DMS79 treated with DMSO at 0.1 percent for 48 hours (cell line): ENCODE measurements at regions not wholly inside any gene's neighbourhood (a gene's known extent, or its start where the extent isn't known, plus 50 kb on each side); places are given as distances from the start of the nearest gene placed in this dataset.
A peak's percentile ranks its signal among the peaks of the same experiment; 100 is the strongest.

ENCODE experiments used
- DNase-seq: peaks from one replicate; lab custom pipeline; 2025; lab: John Stamatoyannopoulos, UW

DNA sequence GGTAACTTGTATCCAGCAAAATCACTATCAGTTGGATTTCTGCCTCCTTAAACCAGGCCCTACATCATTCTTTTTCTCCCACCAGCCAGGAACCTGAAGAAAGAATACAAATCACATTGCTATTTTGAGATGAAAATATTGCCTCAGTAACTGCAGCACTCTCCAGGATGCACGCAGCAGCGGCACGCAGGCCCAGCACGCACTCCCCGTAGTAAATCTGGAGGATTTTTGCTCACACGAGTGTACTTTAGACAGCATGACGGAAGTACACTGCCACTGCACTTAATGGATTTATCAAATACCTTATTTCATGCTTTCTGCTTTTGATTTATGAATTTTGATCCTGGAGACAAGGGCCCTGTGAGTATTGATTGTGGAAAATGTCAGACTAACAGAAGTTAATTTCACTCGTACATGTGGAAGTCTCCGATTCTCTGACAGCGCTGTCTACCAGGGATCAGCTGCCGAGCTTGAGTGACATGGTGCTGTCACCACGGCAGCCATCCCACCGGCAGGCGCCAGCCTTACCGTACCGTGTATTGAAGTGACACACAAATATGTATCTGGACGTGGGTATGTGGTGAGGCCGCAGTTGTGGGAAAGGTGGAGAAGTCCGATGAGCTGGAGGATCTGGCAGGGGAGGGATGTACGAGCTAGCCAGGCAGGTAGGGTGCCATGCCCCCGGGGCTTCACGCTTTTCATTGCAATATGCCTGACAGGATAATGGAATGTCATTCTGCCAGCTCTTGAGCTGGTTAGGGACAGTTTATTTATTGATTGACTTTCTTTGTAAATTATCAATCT is 863.7 kb downstream of the GALR1 start:
- no peak for DNase-seq

- no peak for DNase-seq
Measured at GRCh38 chr18:78113940-78114251, 864.2 kb downstream of the GALR1 start.

- no peak for DNase-seq
Measured at GRCh38 chr18:78115896-78116561, 863.6 kb upstream of the SALL3 start.

DNA sequence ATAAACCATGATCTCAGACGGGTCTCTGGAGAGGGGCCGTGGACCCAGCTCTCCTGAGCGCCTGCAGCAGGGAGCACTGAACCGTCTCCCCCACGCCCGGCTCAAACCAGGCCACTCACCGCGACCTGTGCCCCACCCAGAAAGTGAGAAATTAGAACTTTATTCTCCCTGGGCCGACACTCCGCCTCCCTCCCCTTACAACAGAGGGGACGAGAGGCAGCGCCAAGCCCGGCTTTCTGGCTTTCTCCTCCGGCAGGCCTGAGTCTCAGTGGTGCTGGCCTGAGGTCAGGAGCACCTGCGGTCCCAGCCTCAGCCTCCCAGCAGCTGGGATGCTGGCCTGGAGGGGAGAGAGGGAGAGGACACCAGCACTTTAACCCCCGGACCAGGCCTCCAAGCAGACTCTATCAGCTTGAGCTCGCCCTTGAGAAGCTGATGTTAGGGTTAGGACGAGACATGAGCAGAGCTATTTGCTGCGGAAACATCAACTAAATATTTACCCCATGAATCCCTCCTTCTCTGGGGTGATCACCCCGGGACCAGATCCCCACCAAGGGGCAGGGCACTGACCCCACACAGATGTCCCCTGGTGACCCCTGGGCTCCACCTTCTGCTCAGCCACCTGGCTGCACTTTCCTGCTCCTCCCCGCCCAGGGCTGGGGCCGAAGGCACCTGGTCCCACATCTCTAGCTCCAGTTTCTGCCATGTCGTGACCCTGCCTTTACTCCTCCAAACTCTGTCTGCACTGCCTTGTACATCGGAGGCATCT is 856.3 kb upstream of the SALL3 start:
- DNase-seq, result no peak

DNA sequence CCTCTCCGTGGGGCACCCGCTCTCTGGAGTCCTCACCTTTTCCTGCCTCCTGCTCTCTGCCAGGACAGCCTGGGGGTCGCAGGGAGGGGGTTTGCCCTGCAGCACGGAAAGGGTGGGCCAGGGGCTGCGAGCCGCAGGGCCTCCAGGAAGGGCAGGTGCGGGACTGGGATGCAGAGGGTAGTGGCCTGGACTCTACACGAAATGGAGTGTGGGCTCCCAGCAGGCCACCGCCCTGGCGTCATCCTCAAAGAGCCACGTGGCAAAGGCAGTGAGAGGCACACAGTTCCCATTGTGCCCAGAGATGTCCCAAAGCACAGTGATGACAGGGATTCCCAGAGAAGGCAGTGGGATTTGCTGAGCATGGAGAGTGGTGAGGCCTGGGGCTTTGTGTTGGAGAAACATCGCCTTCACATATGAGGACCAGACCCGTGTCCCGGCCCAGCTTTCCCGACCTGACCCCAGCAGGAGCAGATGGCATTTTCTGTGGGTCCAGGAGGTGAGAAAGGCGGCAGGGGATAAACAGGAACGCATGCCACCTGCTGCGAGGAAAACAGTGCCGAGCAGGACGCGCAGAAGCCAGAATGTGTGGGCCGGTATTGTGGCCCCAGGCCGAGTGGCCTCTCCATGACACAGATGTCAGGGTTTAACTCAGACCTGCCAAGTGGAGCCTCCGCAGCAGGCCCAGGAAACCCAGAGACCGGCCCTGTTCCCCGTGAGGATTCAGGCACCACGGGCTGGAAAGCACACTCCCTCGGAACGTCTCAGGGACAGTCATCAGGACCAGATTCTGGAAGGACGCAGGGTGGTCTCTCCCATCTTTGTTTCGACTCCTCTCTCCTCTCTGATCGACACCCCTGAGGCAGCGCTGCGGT is 855.5 kb upstream of the SALL3 start:
- DNase-seq, result no peak

- DNase-seq, result no peak
Measured at GRCh38 chr18:78125206-78125896, 854.3 kb upstream of the SALL3 start.

GRCh38 chr18:78126106-78126505 is 853.5 kb upstream of the SALL3 start:
- no peak for DNase-seq

- no peak for DNase-seq
Measured at GRCh38 chr18:78126536-78126935, 853.1 kb upstream of the SALL3 start.

- DNase-seq, result no peak
Measured at GRCh38 chr18:78127041-78127440, 852.6 kb upstream of the SALL3 start.

GRCh38 chr18:78128004-78128403 is 851.6 kb upstream of the SALL3 start:
- no peak for DNase-seq

- DNase-seq, result no peak
Measured at GRCh38 chr18:78129260-78129659, 850.4 kb upstream of the SALL3 start.

DNA sequence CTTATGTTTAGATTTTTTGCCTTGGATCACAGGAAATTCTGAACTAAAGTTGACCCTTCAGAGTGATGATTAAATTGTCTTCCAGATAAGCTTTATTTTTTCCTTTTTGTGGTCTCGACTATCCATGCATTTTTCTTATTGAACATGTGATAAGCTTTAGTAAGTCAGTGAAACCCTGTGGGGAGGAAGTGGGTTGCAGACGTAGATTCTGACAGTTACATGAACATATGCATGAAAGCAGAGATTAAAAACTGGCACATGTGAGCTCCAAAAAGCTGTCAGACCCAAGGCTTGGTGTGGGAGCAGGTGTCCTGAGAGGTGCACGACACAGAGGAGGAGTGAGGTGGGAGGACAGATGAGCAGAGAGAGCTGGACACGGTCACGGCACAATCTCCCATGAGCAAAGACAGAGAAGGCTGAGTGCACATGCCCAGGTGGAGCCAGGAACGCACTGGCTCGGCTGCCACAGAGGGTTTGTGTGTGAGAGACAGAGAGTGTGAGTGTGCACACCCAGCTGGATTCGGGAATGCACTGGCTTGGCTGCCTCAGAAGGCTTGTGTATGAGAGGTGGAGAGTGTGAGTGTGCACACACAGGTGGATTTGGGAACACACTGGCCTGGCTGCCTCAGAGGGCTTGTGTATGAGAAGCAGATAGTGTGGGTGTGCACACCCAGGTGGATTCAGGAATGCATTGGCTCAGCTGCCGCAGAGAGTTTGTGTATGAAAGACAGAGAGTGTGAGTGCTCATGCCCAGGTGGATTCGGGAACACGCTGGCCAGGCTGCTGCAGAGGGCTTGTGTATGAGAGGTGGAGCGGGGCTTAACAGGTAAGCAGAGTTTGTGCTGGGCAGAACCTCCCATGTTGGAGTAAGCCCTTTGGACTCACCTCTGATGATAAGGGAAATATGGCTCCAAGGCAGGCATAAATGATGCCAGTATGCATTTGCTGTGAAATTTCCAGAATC is 849.1 kb upstream of the SALL3 start:
- DNase-seq, result no peak

DNA sequence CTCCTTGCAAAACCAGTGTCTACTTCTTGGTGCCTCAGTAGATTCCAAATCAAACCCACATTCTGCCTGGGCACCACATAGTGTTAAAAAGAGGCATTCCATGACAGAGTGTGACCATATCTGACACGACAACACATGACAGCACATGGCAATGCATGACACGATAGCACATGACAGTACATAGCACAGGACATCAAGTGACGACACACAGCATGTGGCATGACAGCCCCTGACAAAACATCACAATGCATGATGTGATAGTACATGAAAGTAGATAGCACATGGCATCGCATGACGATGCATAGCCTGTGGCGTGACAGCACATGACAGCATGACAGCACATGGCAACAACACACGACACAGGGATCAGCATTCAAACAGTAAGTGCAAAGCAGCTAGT is 845.9 kb upstream of the SALL3 start:
- no peak for DNase-seq

GRCh38 chr18:78136986-78137385 is 842.6 kb upstream of the SALL3 start:
- DNase-seq, result no peak

DNA sequence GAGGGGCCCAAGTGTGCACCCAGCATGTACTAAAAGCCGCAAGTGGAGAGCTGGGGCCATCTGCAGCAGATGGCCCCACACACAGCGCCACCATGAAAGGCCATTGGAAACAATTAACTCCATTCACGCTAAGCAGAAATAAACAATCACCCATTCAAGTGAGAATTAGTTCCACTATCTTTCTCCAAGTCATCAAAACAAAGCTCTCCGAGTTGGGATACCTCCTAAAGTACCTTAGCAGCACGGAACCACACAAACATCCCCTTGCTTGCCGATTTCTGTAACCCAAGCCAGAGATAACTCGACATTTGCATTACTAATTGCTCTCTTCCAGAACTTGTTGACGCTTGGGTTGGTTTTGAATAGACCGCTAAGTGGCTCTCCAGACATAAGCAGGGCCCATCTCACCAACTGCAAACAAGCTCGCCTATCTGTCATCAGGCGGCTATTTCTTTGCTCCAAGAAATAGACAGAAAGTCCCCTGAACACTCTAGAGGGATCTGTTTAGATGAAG is 840.6 kb upstream of the SALL3 start:
- DNase-seq, result peak; percentile 96

DNA sequence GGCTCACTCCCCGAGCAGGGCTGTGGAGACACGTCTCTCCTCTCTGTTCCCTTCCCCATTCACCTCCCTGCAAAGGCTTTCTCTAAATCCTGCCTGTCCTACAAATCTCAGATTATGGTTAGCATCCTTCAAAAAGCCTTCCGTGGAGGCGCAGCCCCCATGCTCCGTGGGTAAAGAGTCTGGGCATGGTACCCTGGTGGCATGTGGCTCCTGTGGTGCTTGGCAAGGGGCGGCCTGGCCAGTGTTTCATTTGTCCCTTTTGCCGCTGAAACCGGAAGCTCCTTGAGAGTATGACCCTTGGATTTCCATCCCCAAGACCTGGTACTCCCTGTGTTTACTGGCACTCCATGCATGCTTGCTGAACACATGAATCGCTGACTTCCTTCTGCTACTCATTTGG is 839.3 kb upstream of the SALL3 start:
- no peak for DNase-seq

- peak; percentile 46 for DNase-seq
Measured at GRCh38 chr18:78144669-78145068, 834.9 kb upstream of the SALL3 start.

DNA sequence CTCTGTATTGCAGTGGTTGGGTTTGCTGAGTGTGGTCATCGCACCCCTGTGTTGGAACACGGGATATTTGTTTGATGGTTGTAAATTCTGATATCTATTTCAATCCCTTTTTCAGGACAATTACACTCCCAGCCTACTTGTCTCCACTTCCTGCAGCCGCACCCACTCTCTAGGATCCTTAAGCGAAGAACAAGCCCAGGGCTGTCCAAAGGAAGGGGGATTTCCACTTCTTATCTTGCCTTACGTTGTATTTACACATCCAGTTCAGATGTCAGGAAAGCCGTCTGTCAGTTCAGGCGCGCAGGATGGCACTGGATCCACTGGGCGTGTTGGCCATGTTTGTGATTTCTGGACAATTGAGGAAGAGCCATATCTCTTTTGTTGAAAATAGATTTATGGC is 834.5 kb upstream of the SALL3 start:
- peak; percentile 44 for DNase-seq

GRCh38 chr18:78146136-78147085 is 833.2 kb upstream of the SALL3 start:
- no peak for DNase-seq
